ENCODE measurements at regions not wholly inside any gene's neighbourhood (a gene's known extent, or its start where the extent isn't known, plus 50 kb on each side); places are given as distances from the start of the nearest gene placed in this dataset.
"Not testable (repeated sequence)": the region's sequence is repeated elsewhere in the genome, so short reads cannot be mapped to it uniquely, and the experiment has no call there.

GRCh38 chr15:57881361-57881760 is 174.8 kb downstream of the POLR2M start:
- peaks cover 1% of the 10 kb centered on the region for H3K36me3 Mint-ChIP-seq
- no peak overlapping the region for H3K4me3 Mint-ChIP-seq
- H3K27me3 Mint-ChIP-seq, result peaks cover 10% of the 10 kb centered on the region
- H3K4me1 Mint-ChIP-seq, result no peaks in the 10 kb centered on the region
- no peak overlapping the region for H3K27ac Mint-ChIP-seq
- H3K9me3 Mint-ChIP-seq, result peaks cover 0 to 2% (median 1%) of the 10 kb centered on the region in 3 donors

GRCh38 chr15:57881972-57882371 is 175.5 kb downstream of the POLR2M start:
- Mint-ChIP-seq H3K4me3 (no peak overlapping the region), H3K27ac (no peak overlapping the region), H3K4me1 (no peaks in the 10 kb centered on the region), H3K27me3 (peaks cover 10% of the 10 kb centered on the region), H3K36me3 (peaks cover 1% of the 10 kb centered on the region), H3K9me3 (no peaks in the 10 kb centered on the region)

DNA sequence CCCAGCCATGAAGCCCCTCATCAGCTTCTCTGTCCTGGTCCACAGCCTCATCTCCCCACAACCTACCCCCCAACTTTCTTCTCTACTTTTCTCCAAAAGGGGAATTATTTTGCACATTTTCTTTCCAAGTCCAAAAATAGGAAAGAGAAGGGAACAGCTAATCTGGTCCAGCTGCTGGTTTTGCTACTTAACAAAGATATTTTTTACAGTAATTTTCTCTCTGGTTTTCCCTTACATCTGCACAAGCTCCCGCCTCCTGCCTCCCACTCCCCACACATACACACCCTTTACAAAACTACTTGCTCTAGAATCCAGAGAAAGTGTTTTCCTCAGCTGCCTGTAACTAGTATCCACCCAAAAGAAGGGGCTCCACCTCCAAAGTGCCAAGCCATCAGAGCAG is 177.2 kb downstream of the POLR2M start:
- Mint-ChIP-seq H3K4me1 (no peaks in the 10 kb centered on the region), H3K36me3 (no peaks in the 10 kb centered on the region), H3K4me3 (no peak overlapping the region), H3K27ac (no peak overlapping the region), H3K9me3 (no peaks in the 10 kb centered on the region), H3K27me3 (peaks cover 9% of the 10 kb centered on the region)

- Mint-ChIP-seq H3K27me3 (peaks cover 9% of the 10 kb centered on the region), H3K36me3 (no peaks in the 10 kb centered on the region), H3K9me3 (no peaks in the 10 kb centered on the region), H3K27ac (no peak overlapping the region), H3K4me1 (no peaks in the 10 kb centered on the region), H3K4me3 (no peak overlapping the region)
Measured at GRCh38 chr15:57884936-57885335, 178.4 kb downstream of the POLR2M start.

DNA sequence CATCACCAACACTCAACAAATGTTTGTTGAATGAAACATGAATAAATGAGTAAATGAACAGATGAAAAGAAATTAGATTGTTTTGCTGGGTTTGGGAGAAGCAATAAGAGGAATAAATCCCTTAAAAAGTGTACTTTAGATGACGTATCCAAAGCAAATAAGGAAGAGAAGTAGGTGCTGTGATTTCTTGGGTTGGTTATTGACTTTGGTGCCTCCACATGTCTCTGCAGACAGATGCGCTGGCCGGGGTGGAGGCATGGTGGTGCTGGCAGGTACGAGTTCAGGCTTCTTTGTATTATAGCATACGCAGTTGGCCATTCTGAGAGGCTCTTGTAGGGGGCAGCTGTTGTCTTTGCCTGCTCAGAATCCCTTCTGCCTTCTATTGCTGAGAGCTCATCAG is 178.9 kb downstream of the POLR2M start:
- peaks cover 9% of the 10 kb centered on the region for H3K27me3 Mint-ChIP-seq
- no peak overlapping the region for H3K4me3 Mint-ChIP-seq
- no peak overlapping the region for H3K27ac Mint-ChIP-seq

GRCh38 chr15:57887825-57888224 is 177.7 kb downstream of the ALDH1A2 start:
- Mint-ChIP-seq H3K36me3 (no peaks in the 10 kb centered on the region), H3K9me3 (peaks cover 0 to 3% (median 0%) of the 10 kb centered on the region in 3 donors), H3K4me3 (no peak overlapping the region), H3K4me1 (no peaks in the 10 kb centered on the region), H3K27me3 (peaks cover 12% of the 10 kb centered on the region), H3K27ac (no peak overlapping the region)

More for the DNA sequence above, 178.9 kb downstream of the POLR2M start:
- Mint-ChIP-seq H3K9me3 (no peaks in the 10 kb centered on the region), H3K36me3 (no peaks in the 10 kb centered on the region), H3K4me1 (no peaks in the 10 kb centered on the region)

DNA sequence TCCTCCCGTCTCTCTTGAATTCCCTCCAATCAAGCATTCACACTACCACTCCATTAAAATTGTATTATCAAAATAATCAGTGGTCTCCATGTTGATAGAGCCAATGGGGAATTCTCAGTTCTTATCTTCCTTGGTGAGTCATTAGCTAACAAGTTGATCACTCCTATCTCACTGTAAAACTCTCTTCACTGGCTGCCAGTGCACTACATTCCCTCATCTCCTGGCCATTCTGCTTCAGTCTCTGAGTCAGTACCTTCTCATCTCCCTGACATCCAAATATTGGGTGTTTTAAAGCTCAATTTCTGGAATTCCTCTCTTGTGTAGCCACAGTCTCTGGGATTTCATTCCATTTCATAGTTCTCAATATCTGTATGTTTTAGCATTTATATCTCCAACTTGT is 175.2 kb downstream of the ALDH1A2 start:
- Mint-ChIP-seq H3K36me3 (no peaks in the 10 kb centered on the region), H3K27me3 (peaks cover 5% of the 10 kb centered on the region), H3K27ac (no peak overlapping the region), H3K4me3 (no peak overlapping the region), H3K9me3 (peaks cover 0 to 3% (median 0%) of the 10 kb centered on the region in 3 donors), H3K4me1 (no peaks in the 10 kb centered on the region)

DNA sequence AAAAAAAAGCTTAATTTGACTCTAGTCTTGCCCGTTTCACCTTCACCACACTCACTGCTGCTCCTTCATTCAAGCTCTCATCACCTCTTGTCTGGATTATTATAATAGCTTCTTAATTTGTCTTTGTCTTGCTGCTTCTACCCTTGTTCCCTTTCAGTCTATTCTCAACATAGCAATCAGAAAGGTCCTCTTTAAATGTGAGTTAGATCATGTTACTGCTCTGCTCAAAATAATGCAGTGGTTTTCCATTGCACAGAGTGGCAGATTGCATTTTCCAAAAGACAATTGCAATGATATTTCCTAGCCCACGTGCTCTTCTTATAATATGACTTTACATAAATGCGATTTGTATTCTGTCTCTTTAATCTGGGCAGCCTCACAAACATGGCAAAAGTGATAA is 174.6 kb downstream of the ALDH1A2 start:
- H3K9me3 Mint-ChIP-seq, result peaks cover 0 to 3% (median 0%) of the 10 kb centered on the region in 3 donors
- no peak overlapping the region for H3K27ac Mint-ChIP-seq
- H3K27me3 Mint-ChIP-seq, result peaks cover 3% of the 10 kb centered on the region
- no peaks in the 10 kb centered on the region for H3K36me3 Mint-ChIP-seq
- no peak overlapping the region for H3K4me3 Mint-ChIP-seq
- no peaks in the 10 kb centered on the region for H3K4me1 Mint-ChIP-seq

- Mint-ChIP-seq H3K4me3 (no peak overlapping the region), H3K27ac (no peak overlapping the region), H3K36me3 (no peaks in the 10 kb centered on the region)
Measured at GRCh38 chr15:57892181-57892580, 173.3 kb downstream of the ALDH1A2 start.

GRCh38 chr15:57893040-57893439 is 172.5 kb downstream of the ALDH1A2 start:
- Mint-ChIP-seq H3K9me3 (peaks cover 0 to 3% (median 0%) of the 10 kb centered on the region in 3 donors), H3K36me3 (no peaks in the 10 kb centered on the region), H3K4me3 (no peak overlapping the region), H3K4me1 (no peaks in the 10 kb centered on the region), H3K27ac (no peak overlapping the region), H3K27me3 (peaks cover 3% of the 10 kb centered on the region)

More at GRCh38 chr15:57892181-57892580, 173.3 kb downstream of the ALDH1A2 start:
- Mint-ChIP-seq H3K9me3 (peaks cover 0 to 3% (median 0%) of the 10 kb centered on the region in 3 donors), H3K27me3 (peaks cover 3% of the 10 kb centered on the region), H3K4me1 (no peaks in the 10 kb centered on the region)

- Mint-ChIP-seq H3K4me3 (no peak overlapping the region), H3K36me3 (no peaks in the 10 kb centered on the region), H3K9me3 (peaks cover 0 to 5% (median 4%) of the 10 kb centered on the region in 3 donors), H3K27me3 (peaks cover 3% of the 10 kb centered on the region), H3K27ac (no peak overlapping the region), H3K4me1 (no peaks in the 10 kb centered on the region)
Measured at GRCh38 chr15:57895291-57895690, 170.2 kb downstream of the ALDH1A2 start.

DNA sequence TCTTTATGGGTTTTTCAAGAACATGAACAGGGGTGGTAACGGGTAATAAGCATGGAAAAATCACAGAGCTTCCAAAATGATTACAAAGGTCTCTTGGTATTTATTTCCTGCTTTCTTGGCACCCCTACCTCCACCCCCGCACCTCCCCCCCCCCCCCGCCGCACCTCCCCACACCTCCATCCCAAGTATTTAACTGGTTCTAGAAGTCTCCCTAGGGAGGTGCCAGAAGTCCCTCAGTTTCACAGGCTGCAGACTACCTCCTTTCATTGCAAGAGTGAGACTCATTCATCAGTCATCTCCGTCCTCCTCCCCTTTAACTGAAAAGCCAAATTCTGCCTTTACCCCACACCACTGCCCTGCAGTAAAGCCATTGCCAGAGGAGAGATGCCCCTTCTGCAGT is 169.4 kb downstream of the ALDH1A2 start:
- no peak overlapping the region for H3K27ac Mint-ChIP-seq
- peaks cover 0 to 5% (median 4%) of the 10 kb centered on the region in 3 donors for H3K9me3 Mint-ChIP-seq
- no peaks in the 10 kb centered on the region for H3K36me3 Mint-ChIP-seq
- H3K27me3 Mint-ChIP-seq, result no peaks in the 10 kb centered on the region
- no peak overlapping the region for H3K4me3 Mint-ChIP-seq
- H3K4me1 Mint-ChIP-seq, result no peaks in the 10 kb centered on the region

GRCh38 chr15:57896899-57897298 is 168.6 kb downstream of the ALDH1A2 start:
- not testable (repeated sequence) for H3K9me3 Mint-ChIP-seq, H3K4me3 Mint-ChIP-seq, H3K4me1 Mint-ChIP-seq, H3K27me3 Mint-ChIP-seq, H3K36me3 Mint-ChIP-seq, H3K27ac Mint-ChIP-seq

GRCh38 chr15:57897870-57898269 is 167.6 kb downstream of the ALDH1A2 start:
- Mint-ChIP-seq H3K4me1 (no peaks in the 10 kb centered on the region), H3K27me3 (no peaks in the 10 kb centered on the region), H3K27ac (no peak overlapping the region), H3K4me3 (no peak overlapping the region), H3K9me3 (peaks cover 0 to 4% (median 2%) of the 10 kb centered on the region in 3 donors), H3K36me3 (no peaks in the 10 kb centered on the region)

DNA sequence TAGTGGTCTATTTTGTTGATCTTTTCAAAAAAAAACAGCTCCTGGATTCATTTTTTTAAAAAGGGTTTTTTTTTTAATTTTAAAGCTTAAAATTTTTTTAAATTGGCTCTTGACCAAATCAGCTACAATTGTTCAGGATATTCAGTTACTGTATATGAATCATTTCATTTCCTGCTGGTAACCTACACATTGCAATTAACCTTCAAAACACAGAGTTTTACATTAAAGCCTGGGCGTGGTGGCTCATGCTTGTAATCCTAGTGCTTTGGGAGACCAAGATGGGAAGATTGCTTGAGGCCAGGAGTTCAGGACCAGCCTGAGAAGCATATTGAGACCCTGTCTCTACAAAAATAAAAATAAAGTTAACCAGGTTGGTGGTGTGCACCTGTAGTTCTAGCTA is 163.4 kb downstream of the ALDH1A2 start:
- Mint-ChIP-seq H3K4me3 (no peak overlapping the region), H3K4me1 (no peaks in the 10 kb centered on the region), H3K36me3 (no peaks in the 10 kb centered on the region), H3K27ac (no peak overlapping the region), H3K27me3 (peaks cover 7% of the 10 kb centered on the region), H3K9me3 (peaks cover 0 to 6% (median 2%) of the 10 kb centered on the region in 3 donors)

Data from IgD-negative memory B cell (primary cell).